Suprapubic skin (tissue), 4 donors: ENCODE measurements at regions not wholly inside any gene's neighbourhood (a gene's known extent, or its start where the extent isn't known, plus 50 kb on each side); places are given as distances from the start of the nearest gene placed in this dataset.

Experiments
- DNase-seq, 2 donors: peaks; one replicate each; pipeline ENCODE4 v3.0.0-alpha.2; 2019; ENCODE audit warnings: low spot score in 2 of 2
- H3K27ac ChIP-seq: fragments of 200-600 bp; sonication (generic); one replicate; pipeline ENCODE4 v1.5.1; 2019
- H3K27me3 ChIP-seq: fragments of 200-600 bp; sonication (generic); one replicate; pipeline ENCODE4 v1.5.1; 2019
- H3K36me3 ChIP-seq: fragments of 200-600 bp; sonication (generic); one replicate; pipeline ENCODE4 v1.5.1; 2019
- H3K4me1 ChIP-seq: fragments of 200-600 bp; sonication (generic); one replicate; pipeline ENCODE4 v1.5.1; 2019
- H3K4me3 ChIP-seq: fragments of 200-600 bp; sonication (generic); one replicate; pipeline ENCODE4 v1.5.1; 2019; ENCODE audit warnings: mild to moderate bottlenecking
- H3K9me3 ChIP-seq: fragments of 200-600 bp; sonication (generic); one replicate; pipeline ENCODE4 v1.5.1; 2019
- CTCF ChIP-seq, 2 donors: fragments of 200-600 bp in 1 of 2; fragments of 450-650 bp in 1 of 2; sonication (generic) in 1 of 2; IDR thresholded peaks; one replicate each; pipeline ENCODE4 v1.5.1; 2016 to 2019; ENCODE audit warnings: antibody characterized with exemption in 2 of 2, mild to moderate bottlenecking in 1 of 2, moderate library complexity in 1 of 2
- EP300 ChIP-seq: sonication (generic); formaldehyde crosslinking; IDR thresholded peaks from one replicate; pipeline ENCODE4 v1.6.1; 2017; ENCODE audit warnings: antibody characterized with exemption
- POLR2A ChIP-seq, 2 donors: fragments of 450-650 bp; IDR thresholded peaks; one replicate each; pipeline ENCODE4 v1.6.1; 2017; ENCODE audit warnings: antibody characterized with exemption in 2 of 2, mild to moderate bottlenecking in 2 of 2, moderate library complexity in 2 of 2
- POLR2AphosphoS5 ChIP-seq, 3 donors: sonication (generic); formaldehyde crosslinking; IDR thresholded peaks; one replicate each; pipeline ENCODE4 v1.6.1; 2017; ENCODE audit warnings: antibody characterized with exemption in 3 of 3
- WGBS: methylation state at CpG from one replicate; pipeline ENCODE4 v1.1.5; 2018; 5-methylcytosine and 5-hydroxymethylcytosine counted together

- H3K27me3 ChIP-seq = no peaks in the 10 kb centered on the region
- H3K36me3 ChIP-seq = no peaks in the 10 kb centered on the region
- no peak for DNase-seq
- no peak overlapping the region for H3K4me3 ChIP-seq
- no peak overlapping the region for H3K27ac ChIP-seq
- no peaks in the 10 kb centered on the region for H3K9me3 ChIP-seq
- WGBS = 52% methylated on average over 1 of the region's 1 CpG
- H3K4me1 ChIP-seq = no peaks in the 10 kb centered on the region
- TF ChIP-seq CTCF (IDR thresholded peaks at IDR 0.05) (no peak), POLR2AphosphoS5 (IDR thresholded peaks at IDR 0.05) (no peak), POLR2A (IDR thresholded peaks at IDR 0.05) (no peak), EP300 (no peak)
These were observed 462.2 kb upstream of the MDFIC2 start for GRCh38 chr3:70774641-70775040.

- no peak for DNase-seq
- Histone ChIP-seq H3K27me3 (no peaks in the 10 kb centered on the region), H3K27ac (no peak overlapping the region), H3K9me3 (no peaks in the 10 kb centered on the region), H3K36me3 (no peaks in the 10 kb centered on the region), H3K4me3 (no peak overlapping the region), H3K4me1 (no peaks in the 10 kb centered on the region)
- 60% methylated on average over 4 of the region's 4 CpGs for WGBS
- TF ChIP-seq EP300 (no peak), CTCF (IDR thresholded peaks at IDR 0.05) (no peak)
These were observed 459.1 kb upstream of the MDFIC2 start for GRCh38 chr3:70771426-70772147.

GRCh38 chr3:70770650-70771049 lies 458.2 kb upstream of the MDFIC2 start:
- Histone ChIP-seq H3K36me3 (no peaks in the 10 kb centered on the region), H3K27ac (no peak overlapping the region), H3K27me3 (no peaks in the 10 kb centered on the region)

GRCh38 chr3:70766301-70766700 lies 453.9 kb upstream of the MDFIC2 start:
- Histone ChIP-seq H3K4me3 (no peak overlapping the region), H3K9me3 (no peaks in the 10 kb centered on the region)
- no peak for DNase-seq

More at GRCh38 chr3:70770650-70771049, 458.2 kb upstream of the MDFIC2 start:
- TF ChIP-seq POLR2AphosphoS5 (IDR thresholded peaks at IDR 0.05) = no peak
- TF ChIP-seq POLR2A (IDR thresholded peaks at IDR 0.05) = no peak
- TF ChIP-seq CTCF (IDR thresholded peaks at IDR 0.05) = no peak
- TF ChIP-seq EP300 = no peak
- Histone ChIP-seq H3K4me1 (no peaks in the 10 kb centered on the region), H3K4me3 (no peak overlapping the region), H3K9me3 (no peaks in the 10 kb centered on the region)
- no peak for DNase-seq
- 64% methylated on average over 1 of the region's 1 CpG for WGBS

GRCh38 chr3:70763894-70764293 lies 451.5 kb upstream of the MDFIC2 start:
- Histone ChIP-seq H3K4me1 (no peaks in the 10 kb centered on the region), H3K27me3 (no peaks in the 10 kb centered on the region), H3K36me3 (no peaks in the 10 kb centered on the region), H3K9me3 (no peaks in the 10 kb centered on the region), H3K4me3 (no peak overlapping the region), H3K27ac (no peak overlapping the region)
- TF ChIP-seq EP300 = no peak
- no peak for TF ChIP-seq POLR2A (IDR thresholded peaks at IDR 0.05)
- TF ChIP-seq CTCF (IDR thresholded peaks at IDR 0.05) = no peak
- TF ChIP-seq POLR2AphosphoS5 (IDR thresholded peaks at IDR 0.05) = no peak
- 97% methylated on average over 2 of the region's 2 CpGs for WGBS
- no peak for DNase-seq

More at GRCh38 chr3:70766301-70766700, 453.9 kb upstream of the MDFIC2 start:
- no peak for TF ChIP-seq POLR2AphosphoS5 (IDR thresholded peaks at IDR 0.05)
- TF ChIP-seq EP300 = no peak
- TF ChIP-seq CTCF (IDR thresholded peaks at IDR 0.05) = no peak
- no peak for TF ChIP-seq POLR2A (IDR thresholded peaks at IDR 0.05)
- Histone ChIP-seq H3K27ac (no peak overlapping the region), H3K27me3 (no peaks in the 10 kb centered on the region), H3K4me1 (no peaks in the 10 kb centered on the region), H3K36me3 (no peaks in the 10 kb centered on the region)
- WGBS = 63% methylated on average over 2 of the region's 2 CpGs
